ENCODE measurements at regions not wholly inside any gene's neighbourhood (a gene's known extent, or its start where the extent isn't known, plus 50 kb on each side); places are given as distances from the start of the nearest gene placed in this dataset.

GRCh38 chr10:128885573-128886555 is 581.2 kb upstream of the MGMT start:
- TF ChIP-seq CTCF (IDR thresholded peaks at IDR 0.05; ENCODE audit: extremely low read depth, missing control alignments) = no peak
- no peak for DNase-seq (ENCODE audit: low spot score)

- no peak for TF ChIP-seq CTCF (IDR thresholded peaks at IDR 0.05; ENCODE audit: extremely low read depth, missing control alignments)
- no peak for DNase-seq (ENCODE audit: low spot score)
These were observed 579.2 kb upstream of the MGMT start for GRCh38 chr10:128887856-128888255.

GRCh38 chr10:128892005-128892404 is 575.0 kb upstream of the MGMT start:
- TF ChIP-seq CTCF (IDR thresholded peaks at IDR 0.05; ENCODE audit: extremely low read depth, missing control alignments) = no peak
- no peak for DNase-seq (ENCODE audit: low spot score)

GRCh38 chr10:128894641-128895040 is 572.4 kb upstream of the MGMT start:
- TF ChIP-seq CTCF (IDR thresholded peaks at IDR 0.05; ENCODE audit: extremely low read depth, missing control alignments) = no peak
- no peak for DNase-seq (ENCODE audit: low spot score)

GRCh38 chr10:128895473-128895872 is 571.6 kb upstream of the MGMT start:
- no peak for TF ChIP-seq CTCF (IDR thresholded peaks at IDR 0.05; ENCODE audit: extremely low read depth, missing control alignments)

GRCh38 chr10:128896116-128896795 is 570.8 kb upstream of the MGMT start:
- no peak for TF ChIP-seq CTCF (IDR thresholded peaks at IDR 0.05; ENCODE audit: extremely low read depth, missing control alignments)

More at GRCh38 chr10:128895473-128895872, 571.6 kb upstream of the MGMT start:
- no peak for DNase-seq (ENCODE audit: low spot score)

GRCh38 chr10:128896963-128897362 is 570.1 kb upstream of the MGMT start:
- no peak for DNase-seq (ENCODE audit: low spot score)
- TF ChIP-seq CTCF (IDR thresholded peaks at IDR 0.05; ENCODE audit: extremely low read depth, missing control alignments) = no peak

More at GRCh38 chr10:128896116-128896795, 570.8 kb upstream of the MGMT start:
- no peak for DNase-seq (ENCODE audit: low spot score)
